Endothelial cell of umbilical vein (primary cell): ENCODE measurements at regions not wholly inside any gene's neighbourhood (a gene's known extent, or its start where the extent isn't known, plus 50 kb on each side); places are given as distances from the start of the nearest gene placed in this dataset.

Source experiments
- BruUV-seq: library from RNA; stranded (reverse); fragments of 400-500 nt; replicated peaks from 2 replicates; lab custom pipeline; 2021; lab: Mats Ljungman, UMichigan
- CTCF ChIA-PET: fragments of 300-600, 350-600 bp; sonication (Branson Sonifier 250); formaldehyde crosslinking; loops from one replicate; lab custom pipeline; 2021; ENCODE audit warnings: antibody characterized with exemption, inconsistent platforms; lab: Charles Lee
- POLR2A ChIA-PET: fragments of 300-600, 350-600 bp; sonication (Branson Sonifier 250); formaldehyde crosslinking; loops from one replicate; lab custom pipeline; 2021; ENCODE audit warnings: antibody characterized with exemption, inconsistent platforms; lab: Charles Lee
- DNase-seq: peaks from one replicate; pipeline ENCODE4 v3.0.0-alpha.2; 2011; ENCODE audit warnings: low read depth, low spot score
- FAIRE-seq: peaks from 2 replicates; lab custom pipeline; 2011; peaks lifted over from hg19 to GRCh38; lab: Jason Lieb, UNC
- H2AFZ ChIP-seq: 2 replicates; pipeline ENCODE4 v1.6.0; 2012; ENCODE audit warnings: low read depth, low read length, control low read depth, inconsistent platforms
- H3K27ac ChIP-seq: 2 replicates; pipeline ENCODE4 v1.5.1; 2011; ENCODE audit warnings: low read depth, mild to moderate bottlenecking, control low read depth, low read length, moderate library complexity; ENCODE audit not compliant: insufficient read depth
- H3K27me3 ChIP-seq, 2 experiments: 2 replicates each; pipeline versions ENCODE4 v1.6.0 to v1.6.1; 2011; ENCODE audit warnings: low read length in 2 of 2, mixed read lengths in 1 of 2; ENCODE audit not compliant: control insufficient read depth in 2 of 2, insufficient read depth in 2 of 2
- H3K36me3 ChIP-seq, 2 experiments: 2 replicates in 1 of 2; 3 replicates in 1 of 2; pipeline ENCODE4 v1.5.1; 2011; ENCODE audit warnings: low read length in 2 of 2, mild to moderate bottlenecking in 1 of 2, moderate library complexity in 1 of 2; ENCODE audit not compliant: control insufficient read depth in 2 of 2, insufficient read depth in 2 of 2; ENCODE audit errors: extremely low read depth in 1 of 2
- H3K4me1 ChIP-seq: 3 replicates; pipeline ENCODE4 v1.5.1; 2011; ENCODE audit warnings: mild to moderate bottlenecking, low read length; ENCODE audit not compliant: control insufficient read depth, insufficient read depth; ENCODE audit errors: extremely low read depth
- H3K4me2 ChIP-seq: 2 replicates; pipeline ENCODE4 v1.6.1; 2011; ENCODE audit warnings: low read length, control low read depth, mixed read lengths; ENCODE audit not compliant: insufficient read depth
- H3K4me3 ChIP-seq, 3 experiments: fragments of 200-600 bp in 1 of 3; sonication (generic), shearing (Covaris generic) in 1 of 3; replicated peaks in 1 of 3; 2 replicates each; pipeline ENCODE4 v1.5.1; 2011 to 2016; ENCODE audit warnings: control low read depth in 3 of 3, low read length in 3 of 3, mild to moderate bottlenecking in 2 of 3, inconsistent platforms in 1 of 3, low read depth in 1 of 3, moderate library complexity in 1 of 3; ENCODE audit not compliant: insufficient read depth in 1 of 3
- H3K79me2 ChIP-seq: 2 replicates; pipeline ENCODE4 v1.6.0; 2012; ENCODE audit warnings: low read length, inconsistent platforms; ENCODE audit not compliant: control insufficient read depth, insufficient read depth
- H3K9ac ChIP-seq: replicated peaks from 2 replicates; pipeline ENCODE3; 2011; ENCODE audit warnings: low read length, control low read depth; ENCODE audit not compliant: insufficient read depth; ENCODE audit errors: extremely low read depth
- H3K9me1 ChIP-seq: replicated peaks from 3 replicates; pipeline ENCODE4 v1.6.0; 2011; ENCODE audit warnings: mild to moderate bottlenecking, low read length; ENCODE audit not compliant: control insufficient read depth, insufficient read depth; ENCODE audit errors: extremely low read depth
- H3K9me3 ChIP-seq: replicated peaks from 2 replicates; pipeline ENCODE4 v1.5.1; 2012; ENCODE audit warnings: low read length, inconsistent platforms; ENCODE audit not compliant: control insufficient read depth, insufficient read depth
- H4K20me1 ChIP-seq: replicated peaks from 2 replicates; pipeline ENCODE3; 2011; ENCODE audit warnings: mild to moderate bottlenecking, low read length; ENCODE audit not compliant: control insufficient read depth, insufficient read depth; ENCODE audit errors: extremely low read depth
- EZH2 ChIP-seq: IDR thresholded peaks from 2 replicates; pipeline ENCODE4 v1.6.1; 2012; ENCODE audit warnings: borderline replicate concordance, low read depth, mild to moderate bottlenecking, moderate library complexity, low read length, inconsistent platforms; ENCODE audit not compliant: severe bottlenecking
- FOS ChIP-seq: IDR thresholded peaks from 2 replicates; pipeline ENCODE4 v1.6.1; 2011; ENCODE audit warnings: mild to moderate bottlenecking, low read length, moderate library complexity, borderline replicate concordance; ENCODE audit not compliant: insufficient read depth
- GATA2 ChIP-seq: IDR thresholded peaks from 2 replicates; pipeline ENCODE4 v1.7.0; 2011; ENCODE audit warnings: low read depth, mild to moderate bottlenecking, moderate library complexity, mixed read lengths, low read length; ENCODE audit not compliant: insufficient read length, insufficient read depth
- JUN ChIP-seq: IDR thresholded peaks from 2 replicates; pipeline ENCODE4 v1.6.1; 2011; ENCODE audit warnings: borderline replicate concordance, low read depth; ENCODE audit not compliant: insufficient read length, insufficient read depth
- MAX ChIP-seq: IDR thresholded peaks from 2 replicates; pipeline ENCODE4 v1.6.1; 2011; ENCODE audit not compliant: insufficient read depth, insufficient read length
- MYC ChIP-seq: IDR thresholded peaks from one replicate; pipeline ENCODE4 v1.6.1; 2011; ENCODE audit warnings: mild to moderate bottlenecking, low read depth, low read length
- POLR2A ChIP-seq: IDR thresholded peaks from 2 replicates; pipeline ENCODE4 v1.6.1; 2012; ENCODE audit warnings: low read depth, mild to moderate bottlenecking, control low read depth, low read length
- POLR2AphosphoS5 ChIP-seq: IDR thresholded peaks from 2 replicates; pipeline ENCODE4 v1.6.1; 2012; ENCODE audit warnings: low read depth, mild to moderate bottlenecking, control low read depth, low read length, moderate library complexity; ENCODE audit not compliant: insufficient read depth
- dilution Hi-C: fragments of 300-500 bp; cut with MboI; formaldehyde crosslinking; loops from one replicate; pipeline ENCODE4 v1.15.0; 2019; ENCODE audit warnings: low sequenced_read_pairs; ENCODE audit not compliant: extremely low pct_ligation_motif_present
- intact Hi-C: fragments of 100-400 bp; cut with micrococcal nuclease; formaldehyde crosslinking; loops from one replicate; pipeline ENCODE4 v1.10.0; 2022
- TF ChIP-seq, protein P1 (sequence below), 2 donors: IDR thresholded peaks; 1 replicate in 1 of 2; 2 replicates in 1 of 2; pipeline ENCODE4 v1.5.1; 2011; ENCODE audit warnings: low read length in 2 of 2, mild to moderate bottlenecking in 2 of 2, moderate library complexity in 2 of 2, control low read depth in 1 of 2, inconsistent platforms in 1 of 2, low read depth in 1 of 2; ENCODE audit not compliant: insufficient read depth in 1 of 2; ENCODE audit errors: extremely low read depth in 1 of 2

GRCh38 chr18:64886995-64887394, 738.1 kb upstream of the LINC00305 start:
- H3K4me3 ChIP-seq, result no peak overlapping the region
- no peaks in the 10 kb centered on the region for H3K27me3 ChIP-seq
- intact Hi-C loops (no loop called here), dilution Hi-C loops (no loop called here)
- no peaks in the 10 kb centered on the region for H3K79me2 ChIP-seq
- H3K9me1 ChIP-seq, result no peaks in the 10 kb centered on the region
- DNase-seq, result no peak
- H2AFZ ChIP-seq, result no peak overlapping the region
- FAIRE-seq, result no peak
- ChIA-PET CTCF (no interaction called here), POLR2A (no interaction called here)
- no peak overlapping the region for H3K27ac ChIP-seq
- peaks cover 4% of the 10 kb centered on the region for H3K9me3 ChIP-seq
- BruUV-seq, result no TSS peak
- no peak overlapping the region for H3K9ac ChIP-seq
- no peaks in the 10 kb centered on the region for H4K20me1 ChIP-seq
- no peak overlapping the region for H3K4me2 ChIP-seq
- TF ChIP-seq, protein P1, sequence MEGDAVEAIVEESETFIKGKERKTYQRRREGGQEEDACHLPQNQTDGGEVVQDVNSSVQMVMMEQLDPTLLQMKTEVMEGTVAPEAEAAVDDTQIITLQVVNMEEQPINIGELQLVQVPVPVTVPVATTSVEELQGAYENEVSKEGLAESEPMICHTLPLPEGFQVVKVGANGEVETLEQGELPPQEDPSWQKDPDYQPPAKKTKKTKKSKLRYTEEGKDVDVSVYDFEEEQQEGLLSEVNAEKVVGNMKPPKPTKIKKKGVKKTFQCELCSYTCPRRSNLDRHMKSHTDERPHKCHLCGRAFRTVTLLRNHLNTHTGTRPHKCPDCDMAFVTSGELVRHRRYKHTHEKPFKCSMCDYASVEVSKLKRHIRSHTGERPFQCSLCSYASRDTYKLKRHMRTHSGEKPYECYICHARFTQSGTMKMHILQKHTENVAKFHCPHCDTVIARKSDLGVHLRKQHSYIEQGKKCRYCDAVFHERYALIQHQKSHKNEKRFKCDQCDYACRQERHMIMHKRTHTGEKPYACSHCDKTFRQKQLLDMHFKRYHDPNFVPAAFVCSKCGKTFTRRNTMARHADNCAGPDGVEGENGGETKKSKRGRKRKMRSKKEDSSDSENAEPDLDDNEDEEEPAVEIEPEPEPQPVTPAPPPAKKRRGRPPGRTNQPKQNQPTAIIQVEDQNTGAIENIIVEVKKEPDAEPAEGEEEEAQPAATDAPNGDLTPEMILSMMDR (IDR thresholded peaks at IDR 0.05; ENCODE audit: extremely low read depth in 1 of 2, insufficient read depth in 1 of 2, low read depth in 1 of 2, low read length in 2 of 2), result no peak
- TF ChIP-seq JUN (no peak), MAX (no peak), POLR2A (no peak), FOS (no peak), POLR2AphosphoS5 (no peak), MYC (no peak), EZH2 (no peak), GATA2 (no peak)
- no peaks in the 10 kb centered on the region for H3K4me1 ChIP-seq
- H3K36me3 ChIP-seq, result no peaks in the 10 kb centered on the region
